ENCODE measurements at regions not wholly inside any gene's neighbourhood (a gene's known extent, or its start where the extent isn't known, plus 50 kb on each side); places are given as distances from the start of the nearest gene placed in this dataset.

DNA sequence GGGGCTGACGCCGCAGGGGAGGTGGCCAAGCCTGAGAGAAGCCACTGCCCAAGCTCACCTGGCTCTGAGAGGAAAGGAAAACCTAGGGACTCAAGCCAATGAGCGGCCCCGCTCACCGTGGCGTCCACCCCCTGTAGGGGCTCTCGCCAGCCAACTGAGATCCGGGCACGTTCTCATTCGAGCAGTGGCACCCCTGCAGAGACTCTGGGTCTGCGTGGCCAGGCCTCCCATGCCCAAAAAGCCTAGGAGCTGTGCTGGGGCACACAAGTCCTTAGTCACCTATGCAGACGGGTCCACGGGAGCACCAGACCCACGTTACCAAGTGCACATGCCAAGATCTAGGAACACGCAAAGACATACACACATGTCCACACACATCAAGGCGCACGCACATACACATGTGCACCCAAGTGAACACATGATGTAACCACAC is 106.2 kb downstream of the NCOR2 start:
- TF ChIP-seq, protein P1, sequence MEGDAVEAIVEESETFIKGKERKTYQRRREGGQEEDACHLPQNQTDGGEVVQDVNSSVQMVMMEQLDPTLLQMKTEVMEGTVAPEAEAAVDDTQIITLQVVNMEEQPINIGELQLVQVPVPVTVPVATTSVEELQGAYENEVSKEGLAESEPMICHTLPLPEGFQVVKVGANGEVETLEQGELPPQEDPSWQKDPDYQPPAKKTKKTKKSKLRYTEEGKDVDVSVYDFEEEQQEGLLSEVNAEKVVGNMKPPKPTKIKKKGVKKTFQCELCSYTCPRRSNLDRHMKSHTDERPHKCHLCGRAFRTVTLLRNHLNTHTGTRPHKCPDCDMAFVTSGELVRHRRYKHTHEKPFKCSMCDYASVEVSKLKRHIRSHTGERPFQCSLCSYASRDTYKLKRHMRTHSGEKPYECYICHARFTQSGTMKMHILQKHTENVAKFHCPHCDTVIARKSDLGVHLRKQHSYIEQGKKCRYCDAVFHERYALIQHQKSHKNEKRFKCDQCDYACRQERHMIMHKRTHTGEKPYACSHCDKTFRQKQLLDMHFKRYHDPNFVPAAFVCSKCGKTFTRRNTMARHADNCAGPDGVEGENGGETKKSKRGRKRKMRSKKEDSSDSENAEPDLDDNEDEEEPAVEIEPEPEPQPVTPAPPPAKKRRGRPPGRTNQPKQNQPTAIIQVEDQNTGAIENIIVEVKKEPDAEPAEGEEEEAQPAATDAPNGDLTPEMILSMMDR (IDR thresholded peaks at IDR 0.05), result no peak
- TF ChIP-seq POLR2A (IDR thresholded peaks at IDR 0.05), result no peak
